ENCODE measurements at regions not wholly inside any gene's neighbourhood (a gene's known extent, or its start where the extent isn't known, plus 50 kb on each side); places are given as distances from the start of the nearest gene placed in this dataset.
A peak's percentile ranks its signal among the peaks of the same experiment; 100 is the strongest.

- POLR2A ChIA-PET: no interaction called here
These were observed 87.1 kb downstream of the FAM76B start for GRCh38 chr11:95702526-95702925.

GRCh38 chr11:95700471-95700817 is 89.1 kb downstream of the FAM76B start:
- H3K36me3 Mint-ChIP-seq (ENCODE audit: low read depth): peaks cover 34% of the 10 kb centered on the region
- peak overlapping the region; percentile 93 for H3K27ac Mint-ChIP-seq
- no peaks in the 10 kb centered on the region for H3K27me3 Mint-ChIP-seq
- H3K9me3 Mint-ChIP-seq: peaks cover 16% of the 10 kb centered on the region
- DNase-seq: peak; percentile 19
- ChIA-PET POLR2A (interaction anchor here (0.7 to 0.9 kb wide), 2 partner anchors 89 to 613 kb away, joined by 3 read pairs; partner anchors contain the start of genes CEP57 and FAM76B), CTCF (interaction anchor here (0.9 to 1.5 kb wide), 3 partner anchors 8 to 542 kb away, joined by 3 to 7 read pairs (median 5); no protein-coding TSS in a partner anchor)
- peak overlapping the region; percentile 59 for H3K4me3 Mint-ChIP-seq
- H3K4me1 Mint-ChIP-seq: peaks cover 60% of the 10 kb centered on the region

More at GRCh38 chr11:95702526-95702925, 87.1 kb downstream of the FAM76B start:
- Mint-ChIP-seq H3K9me3 (peaks cover 6% of the 10 kb centered on the region), H3K4me1 (peaks cover 40% of the 10 kb centered on the region), H3K4me3 (no peak overlapping the region), H3K27me3 (no peaks in the 10 kb centered on the region), H3K36me3 (ENCODE audit: low read depth) (peaks cover 16% of the 10 kb centered on the region), H3K27ac (no peak overlapping the region)
- CTCF ChIA-PET: interaction anchor here (0.6 to 7.1 kb wide), 6 partner anchors 16 to 548 kb away, joined by 3 to 90 read pairs (median 3); no protein-coding TSS in a partner anchor
- DNase-seq: no peak

GRCh38 chr11:95699631-95700470 is 89.7 kb downstream of the FAM76B start:
- Mint-ChIP-seq H3K36me3 (ENCODE audit: low read depth) (peaks cover 37% of the 10 kb centered on the region), H3K27ac (peak overlapping the region; percentile 93), H3K9me3 (peaks cover 17% of the 10 kb centered on the region), H3K4me1 (peaks cover 61% of the 10 kb centered on the region), H3K27me3 (no peaks in the 10 kb centered on the region), H3K4me3 (peak overlapping the region; percentile 59)
- ChIA-PET CTCF (interaction anchor here (0.9 to 1.5 kb wide), 6 partner anchors 9 to 541 kb away, joined by 3 to 7 read pairs (median 4); no protein-coding TSS in a partner anchor), POLR2A (interaction anchor here (0.6 to 1.0 kb wide), 4 partner anchors 17 to 612 kb away, joined by 3 read pairs; partner anchors contain the start of genes CEP57 and FAM76B)
- no peak for DNase-seq

DNA sequence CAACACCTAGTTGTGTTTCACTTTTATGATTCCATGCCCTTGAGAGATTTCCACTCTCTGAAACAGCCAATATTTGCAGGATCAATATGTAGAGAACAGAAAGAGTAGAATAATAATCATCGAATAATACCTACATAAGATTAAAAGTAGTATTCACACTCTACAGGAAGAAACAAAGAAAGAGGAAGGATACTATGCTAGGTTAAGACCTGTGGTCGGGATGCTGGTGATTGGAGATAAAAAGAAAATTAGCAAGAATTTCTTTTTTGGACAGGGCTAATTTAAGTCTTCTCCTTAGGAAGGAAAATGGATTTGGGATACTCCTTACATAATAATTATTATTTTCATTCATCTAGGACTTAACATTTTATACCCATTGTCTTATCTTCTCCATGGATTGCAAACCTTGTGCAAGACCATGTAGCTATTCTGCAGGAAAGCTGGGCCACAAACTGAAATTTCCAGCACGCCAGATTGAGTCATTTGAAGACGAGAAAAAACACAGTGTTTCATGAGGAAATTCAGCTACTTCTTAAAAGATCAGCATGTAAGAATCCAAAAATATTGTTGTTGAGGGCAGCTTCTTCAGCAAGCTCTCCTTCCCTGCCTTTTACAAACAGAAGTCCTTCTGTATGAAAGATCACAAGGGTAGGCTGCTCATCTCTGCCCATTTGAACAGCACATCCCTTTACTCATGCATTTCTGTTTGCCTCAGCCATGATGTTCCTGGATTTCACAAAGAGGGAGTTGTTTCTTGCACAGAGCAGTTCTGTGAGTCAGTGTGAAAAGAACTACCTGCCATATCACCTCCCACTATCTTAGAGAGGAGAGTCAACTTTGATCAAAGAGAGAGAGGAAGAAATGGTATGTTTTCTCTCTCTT is 90.7 kb downstream of the FAM76B start:
- Mint-ChIP-seq H3K27me3 (no peaks in the 10 kb centered on the region), H3K27ac (peak overlapping the region; percentile 93), H3K9me3 (peaks cover 27% of the 10 kb centered on the region), H3K36me3 (ENCODE audit: low read depth) (peaks cover 43% of the 10 kb centered on the region), H3K4me1 (peaks cover 68% of the 10 kb centered on the region), H3K4me3 (peak overlapping the region; percentile 9)
- DNase-seq: no peak
- ChIA-PET POLR2A (interaction anchor here (0.6 to 1.0 kb wide), 2 partner anchors 12 to 16 kb away, joined by 3 read pairs; no protein-coding TSS in a partner anchor), CTCF (interaction anchor here (0.6 to 1.5 kb wide), 7 partner anchors 8 to 540 kb away, joined by 3 to 7 read pairs (median 4); no protein-coding TSS in a partner anchor)

- no peak for DNase-seq
- ChIA-PET CTCF (interaction anchor here (1.0 to 2.8 kb wide), 3 partner anchors 11 to 544 kb away, joined by 3 to 14 read pairs (median 4); no protein-coding TSS in a partner anchor), POLR2A (no interaction called here)
- H3K9me3 Mint-ChIP-seq: peaks cover 29% of the 10 kb centered on the region
- H3K4me3 Mint-ChIP-seq: no peak overlapping the region
- H3K27ac Mint-ChIP-seq: peak overlapping the region; percentile 93
- peaks cover 46% of the 10 kb centered on the region for H3K36me3 Mint-ChIP-seq (ENCODE audit: low read depth)
- peaks cover 71% of the 10 kb centered on the region for H3K4me1 Mint-ChIP-seq
- H3K27me3 Mint-ChIP-seq: no peaks in the 10 kb centered on the region
These were observed 91.8 kb downstream of the FAM76B start for GRCh38 chr11:95697614-95698408.

DNA sequence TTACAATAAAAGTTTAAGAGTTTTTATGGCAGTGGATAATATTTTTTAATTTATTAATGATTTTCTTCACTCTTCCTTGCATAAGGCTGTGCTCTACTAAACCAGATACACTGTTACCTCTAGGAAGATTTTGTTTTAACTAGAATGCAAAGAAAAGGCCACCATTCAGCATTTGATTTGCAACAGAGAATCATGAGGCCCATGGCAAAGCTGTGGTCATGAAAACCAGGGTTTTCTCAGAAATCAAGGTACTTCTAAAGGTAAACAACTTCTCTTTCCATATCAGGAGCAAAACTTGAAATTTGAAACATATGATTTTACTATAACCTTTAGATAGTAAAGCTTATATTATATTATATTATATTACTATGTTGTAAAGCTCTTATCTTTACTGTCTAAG is 94.4 kb downstream of the FAM76B start:
- H3K36me3 Mint-ChIP-seq (ENCODE audit: low read depth): peaks cover 42% of the 10 kb centered on the region
- H3K27me3 Mint-ChIP-seq: no peaks in the 10 kb centered on the region
- POLR2A ChIA-PET: no interaction called here
- H3K9me3 Mint-ChIP-seq: peaks cover 29% of the 10 kb centered on the region
- peaks cover 58% of the 10 kb centered on the region for H3K4me1 Mint-ChIP-seq
- H3K4me3 Mint-ChIP-seq: no peak overlapping the region
- no peak for DNase-seq
- CTCF ChIA-PET: interaction anchor here (0.9 to 2.8 kb wide), 5 partner anchors 10 to 543 kb away, joined by 3 to 14 read pairs (median 4); no protein-coding TSS in a partner anchor
- H3K27ac Mint-ChIP-seq: peak overlapping the region; percentile 28

- no peak overlapping the region for H3K27ac Mint-ChIP-seq
- ChIA-PET CTCF (interaction anchor here (0.7 to 3.5 kb wide), 4 partner anchors 10 to 18 kb away, joined by 3 to 11 read pairs (median 3); no protein-coding TSS in a partner anchor), POLR2A (no interaction called here)
- H3K27me3 Mint-ChIP-seq: no peaks in the 10 kb centered on the region
- peaks cover 39% of the 10 kb centered on the region for H3K4me1 Mint-ChIP-seq
- peaks cover 37% of the 10 kb centered on the region for H3K36me3 Mint-ChIP-seq (ENCODE audit: low read depth)
- H3K9me3 Mint-ChIP-seq: peaks cover 25% of the 10 kb centered on the region
- no peak for DNase-seq
- H3K4me3 Mint-ChIP-seq: no peak overlapping the region
These were observed 96.3 kb downstream of the FAM76B start for GRCh38 chr11:95693298-95693697.

DNA sequence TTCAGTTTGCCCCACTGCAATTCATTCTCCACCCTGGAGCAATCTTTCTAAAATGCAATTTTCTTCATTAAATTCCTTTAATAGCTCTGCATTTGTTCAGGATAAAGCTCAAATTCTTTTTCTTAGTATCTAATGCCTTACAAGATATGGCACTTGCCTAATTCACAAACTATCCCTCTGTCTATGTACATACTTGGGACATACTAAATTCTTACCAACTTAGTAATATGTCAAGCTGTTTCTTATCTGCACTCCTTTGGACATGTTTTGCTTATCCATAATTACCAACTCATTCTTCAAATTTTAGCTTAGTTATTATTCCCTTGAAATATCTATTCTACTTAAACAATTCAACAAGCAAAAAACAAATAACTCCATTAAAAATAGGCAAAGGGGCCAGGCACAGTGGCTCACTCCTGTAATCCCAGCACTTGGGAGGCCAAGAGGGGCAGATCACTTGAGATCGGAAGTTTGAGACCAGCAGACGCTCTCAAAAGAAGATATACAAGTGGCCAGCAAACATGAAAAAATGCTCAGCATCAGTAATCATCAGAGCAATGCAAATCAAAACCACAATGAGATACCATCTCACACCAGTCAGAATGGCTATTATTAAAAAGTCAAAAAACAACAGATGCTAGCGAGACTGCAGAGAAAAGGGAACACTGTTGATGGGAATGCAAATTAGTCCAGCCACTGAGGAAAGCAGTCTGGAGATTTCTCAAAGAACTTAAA is 96.9 kb downstream of the FAM76B start:
- Mint-ChIP-seq H3K4me1 (peaks cover 33% of the 10 kb centered on the region), H3K27ac (no peak overlapping the region), H3K9me3 (peaks cover 23% of the 10 kb centered on the region), H3K4me3 (no peak overlapping the region), H3K36me3 (ENCODE audit: low read depth) (peaks cover 35% of the 10 kb centered on the region), H3K27me3 (no peaks in the 10 kb centered on the region)
- POLR2A ChIA-PET: no interaction called here
- CTCF ChIA-PET: interaction anchor here (1.3 to 3.5 kb wide), 3 partner anchors 11 to 461 kb away, joined by 3 to 11 read pairs (median 4); no protein-coding TSS in a partner anchor
- DNase-seq: no peak

DNA sequence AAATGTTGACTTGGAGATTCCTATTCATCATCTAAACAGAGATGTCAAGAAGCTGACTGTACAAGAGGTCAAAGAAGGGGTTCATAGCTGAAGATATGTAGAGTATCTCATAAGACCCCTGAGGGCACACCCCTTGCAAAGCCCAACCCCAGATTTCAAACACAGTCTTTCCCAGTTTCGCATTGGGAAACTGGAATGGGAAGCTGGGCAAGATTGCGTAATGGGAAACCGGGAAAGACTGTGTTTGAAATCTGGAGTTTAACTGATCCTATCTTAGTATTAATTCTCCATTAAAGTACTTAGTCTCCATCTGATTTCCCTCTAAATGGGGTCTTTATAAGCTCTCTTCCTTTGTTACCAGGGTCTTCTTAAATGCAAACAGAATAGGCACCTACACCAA is 99.5 kb downstream of the FAM76B start:
- CTCF ChIA-PET: interaction anchor here (1.0 to 2.0 kb wide), 4 partner anchors 9 to 53 kb away, joined by 3 to 7 read pairs (median 3); no protein-coding TSS in a partner anchor

GRCh38 chr11:95688501-95689222 is 100.9 kb downstream of the FAM76B start:
- POLR2A ChIA-PET: no interaction called here
- H3K9me3 Mint-ChIP-seq: peaks cover 5% of the 10 kb centered on the region
- peaks cover 20% of the 10 kb centered on the region for H3K4me1 Mint-ChIP-seq
- H3K36me3 Mint-ChIP-seq (ENCODE audit: low read depth): peaks cover 25% of the 10 kb centered on the region
- CTCF ChIA-PET: interaction anchor here (0.8 to 1.2 kb wide), 3 partner anchors 11 to 534 kb away, joined by 3 to 4 read pairs (median 3); no protein-coding TSS in a partner anchor
- no peak overlapping the region for H3K27ac Mint-ChIP-seq
- H3K4me3 Mint-ChIP-seq: peak overlapping the region; percentile 7
- peak; percentile 48 for DNase-seq
- no peaks in the 10 kb centered on the region for H3K27me3 Mint-ChIP-seq

More for the DNA sequence above, 99.5 kb downstream of the FAM76B start:
- Mint-ChIP-seq H3K4me3 (no peak overlapping the region), H3K9me3 (peaks cover 15% of the 10 kb centered on the region), H3K27ac (no peak overlapping the region), H3K36me3 (ENCODE audit: low read depth) (peaks cover 26% of the 10 kb centered on the region), H3K27me3 (no peaks in the 10 kb centered on the region), H3K4me1 (peaks cover 19% of the 10 kb centered on the region)
- DNase-seq: no peak
- POLR2A ChIA-PET: no interaction called here

DNA sequence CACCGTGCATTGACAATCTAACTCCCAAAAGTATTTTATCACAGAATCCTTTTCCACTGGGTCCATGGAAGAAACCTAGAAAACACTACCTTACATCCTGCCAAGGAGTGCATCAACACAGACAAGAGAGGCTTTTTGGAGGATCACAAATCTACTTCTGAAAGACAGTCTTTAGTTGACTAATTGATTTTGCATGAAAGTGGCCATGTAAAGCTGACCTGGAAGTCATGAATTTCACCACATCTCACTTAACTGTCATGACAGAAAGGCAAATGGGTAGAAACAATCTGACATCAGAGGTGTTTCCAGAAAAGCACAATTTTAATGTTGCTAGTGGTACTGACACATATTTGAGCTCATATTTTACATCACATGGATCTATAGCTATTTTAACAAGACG is 101.6 kb downstream of the FAM76B start:
- H3K9me3 Mint-ChIP-seq: peaks cover 5% of the 10 kb centered on the region
- no peaks in the 10 kb centered on the region for H3K27me3 Mint-ChIP-seq
- H3K4me3 Mint-ChIP-seq: no peak overlapping the region
- H3K36me3 Mint-ChIP-seq (ENCODE audit: low read depth): peaks cover 25% of the 10 kb centered on the region
- no peak overlapping the region for H3K27ac Mint-ChIP-seq
- ChIA-PET CTCF (interaction anchor here (0.8 to 1.2 kb wide), 3 partner anchors 12 to 533 kb away, joined by 3 to 4 read pairs (median 3); no protein-coding TSS in a partner anchor), POLR2A (no interaction called here)
- DNase-seq: no peak
- H3K4me1 Mint-ChIP-seq: peaks cover 25% of the 10 kb centered on the region

Measured in activated CD4-positive, alpha-beta T cell treated with anti-CD3 and anti-CD28 coated beads, Interleukin-2, amount 10 ng/mL, durations not matched to agents 7 days and 5 days (primary cell).